GM10248 (cell line): ENCODE measurements at regions not wholly inside any gene's neighbourhood (a gene's known extent, or its start where the extent isn't known, plus 50 kb on each side); places are given as distances from the start of the nearest gene placed in this dataset.

Source experiments
- CTCF ChIA-PET: fragments of 300-600 bp; sonication (Branson Sonifier 250); formaldehyde crosslinking; extraction: SDS; loops from one replicate; lab custom pipeline; 2021; ENCODE audit warnings: antibody characterized with exemption; lab: Yijun Ruan, JAX
- POLR2A ChIA-PET: fragments of 350-650 bp; sonication (Branson Sonifier 250); formaldehyde crosslinking; extraction: SDS; loops from one replicate; lab custom pipeline; 2020; ENCODE audit warnings: antibody characterized with exemption; lab: Yijun Ruan, JAX
- DNase-seq: peaks from one replicate; pipeline ENCODE4 v3.0.0; 2012; ENCODE audit errors: extremely low spot score
- TF ChIP-seq, protein P1 (sequence below): IDR thresholded peaks from 2 replicates; pipeline ENCODE4 v1.5.1; 2012; ENCODE audit warnings: mild to moderate bottlenecking, low read depth; ENCODE audit errors: extremely low read depth, missing control alignments, control extremely low read depth

DNA sequence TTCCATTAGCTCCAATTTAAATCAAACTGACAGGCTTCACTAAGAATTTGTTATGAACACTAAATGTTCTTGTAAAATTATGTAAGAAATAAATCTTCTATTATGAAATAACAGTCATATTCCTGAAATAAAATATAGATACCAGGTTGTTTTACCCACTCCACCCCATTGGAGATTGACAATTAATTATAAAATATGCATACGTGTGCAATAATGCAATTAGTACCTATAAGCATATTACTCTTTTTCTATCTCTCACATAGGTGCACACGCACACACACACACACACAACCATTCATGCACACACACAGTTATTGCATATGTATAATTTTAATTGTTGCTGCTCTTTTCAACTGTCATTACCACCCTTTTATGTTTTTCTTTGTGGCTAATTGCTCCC, 395.7 kb downstream of the SLITRK5 start:
- DNase-seq: no peak
- TF ChIP-seq, protein P1, sequence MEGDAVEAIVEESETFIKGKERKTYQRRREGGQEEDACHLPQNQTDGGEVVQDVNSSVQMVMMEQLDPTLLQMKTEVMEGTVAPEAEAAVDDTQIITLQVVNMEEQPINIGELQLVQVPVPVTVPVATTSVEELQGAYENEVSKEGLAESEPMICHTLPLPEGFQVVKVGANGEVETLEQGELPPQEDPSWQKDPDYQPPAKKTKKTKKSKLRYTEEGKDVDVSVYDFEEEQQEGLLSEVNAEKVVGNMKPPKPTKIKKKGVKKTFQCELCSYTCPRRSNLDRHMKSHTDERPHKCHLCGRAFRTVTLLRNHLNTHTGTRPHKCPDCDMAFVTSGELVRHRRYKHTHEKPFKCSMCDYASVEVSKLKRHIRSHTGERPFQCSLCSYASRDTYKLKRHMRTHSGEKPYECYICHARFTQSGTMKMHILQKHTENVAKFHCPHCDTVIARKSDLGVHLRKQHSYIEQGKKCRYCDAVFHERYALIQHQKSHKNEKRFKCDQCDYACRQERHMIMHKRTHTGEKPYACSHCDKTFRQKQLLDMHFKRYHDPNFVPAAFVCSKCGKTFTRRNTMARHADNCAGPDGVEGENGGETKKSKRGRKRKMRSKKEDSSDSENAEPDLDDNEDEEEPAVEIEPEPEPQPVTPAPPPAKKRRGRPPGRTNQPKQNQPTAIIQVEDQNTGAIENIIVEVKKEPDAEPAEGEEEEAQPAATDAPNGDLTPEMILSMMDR: no peak
- ChIA-PET POLR2A (no interaction called here), CTCF (no interaction called here)

DNA sequence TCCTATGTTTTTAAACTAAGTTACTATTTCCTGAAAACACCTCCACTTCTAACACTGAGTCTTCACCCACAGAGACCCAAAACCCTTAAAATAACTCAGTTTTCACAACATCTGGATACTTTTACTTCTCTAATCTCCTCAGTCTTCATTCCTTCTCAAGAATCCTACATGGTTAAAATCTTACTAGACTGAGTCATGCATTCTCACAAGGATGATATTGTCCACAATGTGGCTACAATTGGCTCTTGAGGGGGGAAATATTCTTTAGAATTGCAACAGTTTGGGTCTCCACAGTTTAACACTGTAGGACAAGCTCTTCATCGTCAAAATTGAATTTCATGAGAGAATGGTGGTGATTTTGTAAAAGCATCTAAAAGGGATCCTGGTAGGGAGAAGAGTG, 397.1 kb downstream of the SLITRK5 start:
- ChIA-PET POLR2A (no interaction called here), CTCF (no interaction called here)

DNA sequence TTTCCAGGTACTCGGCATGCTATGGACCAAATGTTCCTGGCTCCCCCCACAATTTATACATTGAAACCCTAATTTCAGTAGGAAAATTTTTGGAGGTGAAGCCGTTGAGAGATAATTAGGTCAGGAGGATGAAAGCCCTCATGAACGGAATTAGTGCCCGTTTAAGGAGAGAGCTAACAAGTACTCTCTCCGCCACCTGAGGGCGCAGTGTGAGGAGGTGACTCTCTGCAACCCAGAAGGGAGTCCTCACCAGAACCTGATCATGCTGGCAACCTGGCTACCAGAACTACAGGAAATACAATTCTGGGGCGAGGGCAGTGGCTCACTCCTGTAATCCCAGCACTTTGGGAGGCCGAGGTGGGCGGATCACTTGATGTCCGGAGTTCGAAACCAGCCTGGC, 397.8 kb downstream of the SLITRK5 start:
- DNase-seq: no peak
- ChIA-PET POLR2A (no interaction called here), CTCF (no interaction called here)
- TF ChIP-seq, protein P1: no peak

More for the DNA sequence above, 397.1 kb downstream of the SLITRK5 start:
- TF ChIP-seq, protein P1: no peak
- no peak for DNase-seq

DNA sequence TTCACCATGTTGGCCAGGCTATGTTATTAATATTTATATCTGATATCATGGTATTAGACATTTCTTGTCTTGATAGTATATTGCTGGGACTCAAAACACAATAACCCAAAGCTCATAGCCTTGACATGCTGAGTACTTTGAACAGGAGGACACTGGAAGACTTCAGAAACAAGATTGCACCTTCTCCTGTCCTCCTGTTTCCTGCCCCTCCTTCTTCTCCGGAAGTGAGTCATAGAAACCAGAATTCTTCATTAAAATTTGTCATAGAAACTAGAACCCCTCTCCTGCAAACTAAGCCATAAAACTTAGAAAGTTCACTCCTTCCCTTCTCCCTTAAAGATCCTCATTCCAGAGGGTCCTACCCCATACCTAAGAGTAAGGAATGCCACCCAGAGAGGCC, 400.2 kb downstream of the SLITRK5 start:
- POLR2A ChIA-PET: no interaction called here

DNA sequence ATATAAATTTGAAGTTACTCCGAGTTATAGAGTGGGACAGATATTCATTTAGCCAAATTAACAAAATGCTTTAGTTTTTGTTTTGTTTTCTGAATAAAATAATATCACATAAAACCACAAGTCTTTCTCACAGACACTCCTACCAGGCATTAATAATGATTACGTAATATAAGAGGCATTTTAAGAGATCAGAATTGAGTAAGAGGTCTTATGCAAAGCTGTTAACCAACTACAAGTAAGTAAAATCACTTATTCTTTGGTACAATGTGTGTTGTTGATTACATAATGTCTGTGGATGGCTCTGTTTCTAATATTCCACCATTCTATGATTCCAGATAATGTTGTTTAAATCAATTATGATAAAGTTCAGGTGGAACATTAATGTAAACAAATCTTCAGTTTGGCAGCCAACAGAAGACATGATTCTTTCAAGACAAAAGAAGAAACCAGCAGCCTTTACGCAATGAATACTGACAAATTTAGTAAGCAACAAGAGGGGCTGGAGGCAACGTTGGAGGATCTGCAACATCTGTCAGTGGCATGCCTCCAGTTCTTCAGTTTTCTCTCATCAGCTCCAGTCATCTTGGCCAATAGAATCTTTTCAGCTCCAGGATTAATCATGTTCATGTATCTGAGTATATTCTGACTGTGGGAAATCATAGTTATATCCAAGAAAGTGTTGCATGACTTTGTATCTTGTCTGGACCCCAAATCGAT, 403.8 kb downstream of the SLITRK5 start:
- TF ChIP-seq, protein P1: no peak
- DNase-seq: no peak
- CTCF ChIA-PET: no interaction called here
- POLR2A ChIA-PET: no interaction called here

More for the DNA sequence above, 400.2 kb downstream of the SLITRK5 start:
- no peak for DNase-seq
- TF ChIP-seq, protein P1: no peak
- CTCF ChIA-PET: no interaction called here

DNA sequence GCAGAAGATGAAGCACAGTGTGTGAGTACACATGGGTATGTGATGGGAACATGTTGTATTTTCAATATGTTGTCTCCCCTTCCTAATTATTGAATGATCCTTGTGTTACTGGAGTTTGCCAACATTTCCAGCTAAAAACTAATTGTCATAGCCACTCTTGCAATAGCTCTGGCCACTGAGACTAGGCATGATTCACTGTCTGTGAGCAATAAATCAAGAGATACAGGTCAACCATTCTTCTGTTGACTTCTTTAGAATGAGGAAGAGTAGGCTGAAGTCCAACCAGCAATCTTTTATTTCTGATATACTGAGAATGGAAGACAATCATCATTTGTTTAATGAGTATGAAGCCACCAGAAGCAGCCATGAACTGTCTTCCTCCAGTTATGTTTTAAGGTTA, 413.9 kb downstream of the SLITRK5 start:
- POLR2A ChIA-PET: no interaction called here
- no peak for DNase-seq
- CTCF ChIA-PET: no interaction called here
- TF ChIP-seq, protein P1: no peak
